GM19023 (cell line): ENCODE measurements at regions not wholly inside any gene's neighbourhood (a gene's known extent, or its start where the extent isn't known, plus 50 kb on each side); places are given as distances from the start of the nearest gene placed in this dataset.
"Not testable (repeated sequence)": the region's sequence is repeated elsewhere in the genome, so short reads cannot be mapped to it uniquely, and the experiment has no call there.

ENCODE experiments used
- ATAC-seq: cut with Tn5 transposase; IDR thresholded peaks from one replicate; pipeline ENCODE4 v1.9.1; 2021; ENCODE audit warnings: mild to moderate bottlenecking, moderate library complexity; ENCODE audit not compliant: unreplicated experiment

- ATAC-seq, result not testable (repeated sequence)
Measured at GRCh38 chr15:20245856-20246255, 295.7 kb downstream of the GOLGA6L6 start.

GRCh38 chr15:20244792-20245191, 296.8 kb downstream of the GOLGA6L6 start:
- not testable (repeated sequence) for ATAC-seq

GRCh38 chr15:20243486-20244240, 297.9 kb downstream of the GOLGA6L6 start:
- ATAC-seq, result not testable (repeated sequence)

- not testable (repeated sequence) for ATAC-seq
Measured at GRCh38 chr15:20240366-20240917, 301.2 kb downstream of the GOLGA6L6 start.

- ATAC-seq, result not testable (repeated sequence)
Measured at GRCh38 chr15:20239186-20239585, 302.4 kb downstream of the GOLGA6L6 start.

- ATAC-seq, result not testable (repeated sequence)
Measured at GRCh38 chr15:20237256-20238020, 304.2 kb downstream of the GOLGA6L6 start.

GRCh38 chr15:20235728-20236127, 305.9 kb downstream of the GOLGA6L6 start:
- ATAC-seq, result not testable (repeated sequence)

GRCh38 chr15:20234006-20234540, 307.5 kb downstream of the GOLGA6L6 start:
- not testable (repeated sequence) for ATAC-seq

- not testable (repeated sequence) for ATAC-seq
Measured at GRCh38 chr15:20232457-20232856, 309.1 kb downstream of the GOLGA6L6 start.

GRCh38 chr15:20230656-20231055, 310.9 kb downstream of the GOLGA6L6 start:
- ATAC-seq, result not testable (repeated sequence)

GRCh38 chr15:20228791-20229190, 312.8 kb downstream of the GOLGA6L6 start:
- ATAC-seq, result not testable (repeated sequence)

GRCh38 chr15:20227119-20227853, 314.3 kb downstream of the GOLGA6L6 start:
- not testable (repeated sequence) for ATAC-seq

GRCh38 chr15:20226531-20226930, 315.1 kb downstream of the GOLGA6L6 start:
- ATAC-seq, result not testable (repeated sequence)

GRCh38 chr15:20221063-20221462, 320.5 kb downstream of the GOLGA6L6 start:
- not testable (repeated sequence) for ATAC-seq

- not testable (repeated sequence) for ATAC-seq
Measured at GRCh38 chr15:20219171-20219570, 322.4 kb downstream of the GOLGA6L6 start.

- ATAC-seq, result not testable (repeated sequence)
Measured at GRCh38 chr15:20215700-20216099, 325.9 kb downstream of the GOLGA6L6 start.

- ATAC-seq, result not testable (repeated sequence)
Measured at GRCh38 chr15:20214101-20214500, 327.5 kb downstream of the GOLGA6L6 start.

- ATAC-seq, result not testable (repeated sequence)
Measured at GRCh38 chr15:20211508-20211907, 330.1 kb downstream of the GOLGA6L6 start.

- not testable (repeated sequence) for ATAC-seq
Measured at GRCh38 chr15:20209973-20210372, 331.6 kb downstream of the GOLGA6L6 start.

GRCh38 chr15:20207607-20208006, 334.0 kb downstream of the GOLGA6L6 start:
- not testable (repeated sequence) for ATAC-seq
